ENCODE measurements at regions not wholly inside any gene's neighbourhood (a gene's known extent, or its start where the extent isn't known, plus 50 kb on each side); places are given as distances from the start of the nearest gene placed in this dataset.

DNA sequence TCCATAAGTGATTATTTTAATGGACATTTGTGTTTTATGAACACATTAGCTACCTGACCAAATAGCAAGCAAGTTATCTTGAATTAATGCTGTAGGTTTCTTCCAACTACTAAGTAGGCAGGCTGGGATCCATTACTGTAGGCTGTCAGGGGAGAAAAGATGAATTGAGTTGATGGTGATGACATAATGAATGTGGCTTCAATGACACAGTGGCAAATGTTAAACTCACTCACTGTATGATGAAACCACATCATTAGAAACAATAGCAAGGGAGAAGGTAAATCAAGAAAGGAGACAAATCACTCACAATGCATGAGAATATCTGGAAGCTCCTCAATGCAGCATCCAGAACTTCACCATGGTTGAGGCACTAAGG is 529.7 kb upstream of the CITED2 start:
- Histone ChIP-seq H3K4me2 (ENCODE audit: low read length) (no peak overlapping the region), H3K36me3 (ENCODE audit: insufficient read depth, low read length) (no peaks in the 10 kb centered on the region), H3K4me1 (ENCODE audit: insufficient read depth, low read length) (no peaks in the 10 kb centered on the region), H3K27ac (ENCODE audit: low read depth, low read length) (no peak overlapping the region), H2AFZ (ENCODE audit: low read depth, low read length) (no peak overlapping the region), H3K27me3 (ENCODE audit: insufficient read depth, low read length) (no peaks in the 10 kb centered on the region), H4K20me1 (ENCODE audit: insufficient read depth, low read length) (no peaks in the 10 kb centered on the region), H3K9me3 (ENCODE audit: insufficient read depth, low read depth, low read length) (no peaks in the 10 kb centered on the region), H3K79me2 (ENCODE audit: insufficient read depth, low read length) (no peaks in the 10 kb centered on the region), H3K9ac (ENCODE audit: low read length) (no peak overlapping the region), H3K4me3 (ENCODE audit: insufficient read depth, low read depth, low read length) (no peak overlapping the region)
- H3K27ac Mint-ChIP-seq (ENCODE audit: unreplicated experiment): no peak overlapping the region
- no peak for DNase-seq (ENCODE audit: low read depth)
- no peak overlapping the region for H3K4me3 Mint-ChIP-seq (ENCODE audit: unreplicated experiment)
- no peaks in the 10 kb centered on the region for H3K4me1 Mint-ChIP-seq (ENCODE audit: low read depth, unreplicated experiment)
- peaks cover 1% of the 10 kb centered on the region for H3K36me3 Mint-ChIP-seq (ENCODE audit: low read depth, unreplicated experiment)
- TF ChIP-seq, protein P1, sequence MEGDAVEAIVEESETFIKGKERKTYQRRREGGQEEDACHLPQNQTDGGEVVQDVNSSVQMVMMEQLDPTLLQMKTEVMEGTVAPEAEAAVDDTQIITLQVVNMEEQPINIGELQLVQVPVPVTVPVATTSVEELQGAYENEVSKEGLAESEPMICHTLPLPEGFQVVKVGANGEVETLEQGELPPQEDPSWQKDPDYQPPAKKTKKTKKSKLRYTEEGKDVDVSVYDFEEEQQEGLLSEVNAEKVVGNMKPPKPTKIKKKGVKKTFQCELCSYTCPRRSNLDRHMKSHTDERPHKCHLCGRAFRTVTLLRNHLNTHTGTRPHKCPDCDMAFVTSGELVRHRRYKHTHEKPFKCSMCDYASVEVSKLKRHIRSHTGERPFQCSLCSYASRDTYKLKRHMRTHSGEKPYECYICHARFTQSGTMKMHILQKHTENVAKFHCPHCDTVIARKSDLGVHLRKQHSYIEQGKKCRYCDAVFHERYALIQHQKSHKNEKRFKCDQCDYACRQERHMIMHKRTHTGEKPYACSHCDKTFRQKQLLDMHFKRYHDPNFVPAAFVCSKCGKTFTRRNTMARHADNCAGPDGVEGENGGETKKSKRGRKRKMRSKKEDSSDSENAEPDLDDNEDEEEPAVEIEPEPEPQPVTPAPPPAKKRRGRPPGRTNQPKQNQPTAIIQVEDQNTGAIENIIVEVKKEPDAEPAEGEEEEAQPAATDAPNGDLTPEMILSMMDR (IDR thresholded peaks at IDR 0.05; ENCODE audit: insufficient read depth, low read depth, low read length): no peak
- TF ChIP-seq EZH2 (IDR thresholded peaks at IDR 0.05; ENCODE audit: insufficient read depth, low read length): no peak
- no peak for FAIRE-seq
- H3K27me3 Mint-ChIP-seq (ENCODE audit: low read depth, unreplicated experiment): no peaks in the 10 kb centered on the region
- peaks cover 3% of the 10 kb centered on the region for H3K9me3 Mint-ChIP-seq (ENCODE audit: unreplicated experiment)

DNA sequence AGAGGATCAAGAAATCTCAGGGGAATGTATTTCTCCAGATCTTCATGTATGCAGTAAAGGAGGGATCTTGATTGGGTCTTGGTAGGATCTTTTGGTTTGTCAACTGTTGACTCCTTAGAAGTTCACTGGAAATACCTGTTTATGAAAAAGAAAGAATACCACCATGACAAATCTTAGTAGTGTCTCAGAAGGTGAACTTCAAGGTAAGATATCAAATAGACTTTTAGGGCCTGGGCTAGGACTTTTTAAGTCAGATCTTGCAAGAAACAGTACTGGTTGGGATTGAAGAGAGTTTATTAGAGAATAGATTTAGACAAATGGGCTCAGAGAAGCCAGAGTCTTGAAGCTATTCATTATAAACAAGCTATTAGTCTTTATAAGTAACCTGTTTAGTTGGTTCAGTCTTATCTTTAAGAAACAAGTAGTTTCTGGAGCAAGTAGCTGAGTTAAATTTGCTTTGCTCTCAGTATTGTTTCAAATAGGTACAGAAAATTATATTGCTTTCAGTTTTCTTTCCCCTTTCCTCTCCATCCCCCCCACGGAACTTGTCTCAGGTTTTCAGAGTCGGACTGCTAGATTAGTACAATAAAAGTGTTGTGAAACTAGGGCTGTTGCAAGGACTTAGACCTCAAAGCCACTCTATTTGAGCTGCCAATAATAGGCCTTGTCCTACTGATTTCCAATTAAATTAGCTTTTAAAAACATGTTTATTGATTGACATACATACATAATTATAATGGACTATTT is 529.1 kb upstream of the CITED2 start:
- Histone ChIP-seq H3K9me3 (ENCODE audit: insufficient read depth, low read depth, low read length) (no peaks in the 10 kb centered on the region), H3K27ac (ENCODE audit: low read depth, low read length) (no peak overlapping the region), H3K27me3 (ENCODE audit: insufficient read depth, low read length) (no peaks in the 10 kb centered on the region), H3K36me3 (ENCODE audit: insufficient read depth, low read length) (no peaks in the 10 kb centered on the region), H2AFZ (ENCODE audit: low read depth, low read length) (no peak overlapping the region), H3K4me3 (ENCODE audit: insufficient read depth, low read depth, low read length) (no peak overlapping the region), H3K4me1 (ENCODE audit: insufficient read depth, low read length) (no peaks in the 10 kb centered on the region), H3K9ac (ENCODE audit: low read length) (no peak overlapping the region), H3K4me2 (ENCODE audit: low read length) (no peak overlapping the region), H3K79me2 (ENCODE audit: insufficient read depth, low read length) (no peaks in the 10 kb centered on the region), H4K20me1 (ENCODE audit: insufficient read depth, low read length) (no peaks in the 10 kb centered on the region)
- H3K36me3 Mint-ChIP-seq (ENCODE audit: low read depth, unreplicated experiment): peaks cover 1% of the 10 kb centered on the region
- H3K4me3 Mint-ChIP-seq (ENCODE audit: unreplicated experiment): no peak overlapping the region
- DNase-seq (ENCODE audit: low read depth) (no peak), FAIRE-seq (no peak)
- TF ChIP-seq, protein P1 (IDR thresholded peaks at IDR 0.05; ENCODE audit: insufficient read depth, low read depth, low read length): no peak
- no peak overlapping the region for H3K27ac Mint-ChIP-seq (ENCODE audit: unreplicated experiment)
- H3K9me3 Mint-ChIP-seq (ENCODE audit: unreplicated experiment): peaks cover 3% of the 10 kb centered on the region
- H3K4me1 Mint-ChIP-seq (ENCODE audit: low read depth, unreplicated experiment): no peaks in the 10 kb centered on the region
- no peaks in the 10 kb centered on the region for H3K27me3 Mint-ChIP-seq (ENCODE audit: low read depth, unreplicated experiment)

DNA sequence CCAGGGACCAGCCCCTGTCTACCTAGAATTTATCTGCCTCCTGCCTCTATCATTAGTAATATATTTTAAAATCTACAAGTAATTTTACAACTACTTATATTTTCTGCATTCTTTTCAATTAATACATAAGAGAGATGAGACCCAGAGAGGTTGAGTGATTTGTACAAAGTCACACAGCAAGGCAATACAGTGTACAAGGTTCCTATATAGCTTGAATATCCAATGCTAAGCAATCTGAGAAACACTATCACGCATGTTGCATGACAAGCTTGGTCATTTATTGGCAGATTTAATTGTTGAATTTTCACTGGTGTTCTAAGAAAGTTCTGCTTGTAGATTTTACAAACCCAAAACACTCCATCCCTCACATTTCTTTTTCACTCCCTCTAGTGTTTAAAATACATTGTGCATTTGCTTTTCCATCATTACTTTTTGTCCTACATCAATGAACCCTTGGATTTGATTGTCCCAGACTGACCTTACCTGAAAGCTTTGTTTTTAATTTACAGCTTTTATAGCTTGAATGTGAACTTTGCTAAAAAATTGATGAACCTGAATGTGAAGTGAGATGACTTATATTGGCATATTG is 520.9 kb upstream of the CITED2 start:
- H3K4me1 Mint-ChIP-seq (ENCODE audit: low read depth, unreplicated experiment): no peaks in the 10 kb centered on the region
- no peaks in the 10 kb centered on the region for H3K27me3 Mint-ChIP-seq (ENCODE audit: low read depth, unreplicated experiment)
- H3K4me3 Mint-ChIP-seq (ENCODE audit: unreplicated experiment): no peak overlapping the region
- H3K9ac ChIP-seq (ENCODE audit: low read length): no peak overlapping the region
- no peaks in the 10 kb centered on the region for H3K36me3 Mint-ChIP-seq (ENCODE audit: low read depth, unreplicated experiment)
- no peaks in the 10 kb centered on the region for H3K79me2 ChIP-seq (ENCODE audit: insufficient read depth, low read length)
- H4K20me1 ChIP-seq (ENCODE audit: insufficient read depth, low read length): no peaks in the 10 kb centered on the region
- no peak overlapping the region for H3K27ac ChIP-seq (ENCODE audit: low read depth, low read length)
- no peaks in the 10 kb centered on the region for H3K9me3 Mint-ChIP-seq (ENCODE audit: unreplicated experiment)
- DNase-seq (ENCODE audit: low read depth) (no peak), FAIRE-seq (no peak)
- no peak overlapping the region for H2AFZ ChIP-seq (ENCODE audit: low read depth, low read length)
- no peaks in the 10 kb centered on the region for H3K9me3 ChIP-seq (ENCODE audit: insufficient read depth, low read depth, low read length)
- H3K4me1 ChIP-seq (ENCODE audit: insufficient read depth, low read length): no peaks in the 10 kb centered on the region
- no peaks in the 10 kb centered on the region for H3K36me3 ChIP-seq (ENCODE audit: insufficient read depth, low read length)
- no peak for TF ChIP-seq EZH2 (IDR thresholded peaks at IDR 0.05; ENCODE audit: insufficient read depth, low read length)
- TF ChIP-seq, protein P1 (IDR thresholded peaks at IDR 0.05; ENCODE audit: insufficient read depth, low read depth, low read length): no peak
- no peaks in the 10 kb centered on the region for H3K27me3 ChIP-seq (ENCODE audit: insufficient read depth, low read length)
- H3K4me2 ChIP-seq (ENCODE audit: low read length): no peak overlapping the region
- no peak overlapping the region for H3K4me3 ChIP-seq (ENCODE audit: insufficient read depth, low read depth, low read length)
- no peak overlapping the region for H3K27ac Mint-ChIP-seq (ENCODE audit: unreplicated experiment)
